NCI-H526 (cell line): ENCODE measurements at regions not wholly inside any gene's neighbourhood (a gene's known extent, or its start where the extent isn't known, plus 50 kb on each side); places are given as distances from the start of the nearest gene placed in this dataset.

Source experiments
- DNase-seq, 2 experiments: peaks; one replicate each; lab custom pipeline; 2025; lab: John Stamatoyannopoulos, UW

DNA sequence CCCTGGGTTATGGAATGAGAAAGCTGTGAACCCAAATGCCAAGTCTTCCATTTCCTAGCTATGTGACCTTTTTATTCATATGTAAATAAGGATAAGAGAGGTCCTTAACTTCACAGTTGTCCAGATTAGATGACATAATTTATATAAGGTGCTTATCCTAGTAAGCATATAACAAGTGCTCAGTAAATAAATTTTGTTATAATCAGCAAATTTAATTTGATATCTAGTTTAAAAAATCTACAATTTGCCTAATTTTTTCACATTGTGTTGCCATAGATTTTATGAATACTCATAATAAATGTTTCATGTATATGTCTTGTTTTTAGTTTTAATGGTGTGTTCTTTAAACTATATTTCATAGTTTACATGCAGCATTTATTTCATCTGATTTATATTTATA is 130.4 kb upstream of the SPRY1 start:
- DNase-seq = no peak

DNA sequence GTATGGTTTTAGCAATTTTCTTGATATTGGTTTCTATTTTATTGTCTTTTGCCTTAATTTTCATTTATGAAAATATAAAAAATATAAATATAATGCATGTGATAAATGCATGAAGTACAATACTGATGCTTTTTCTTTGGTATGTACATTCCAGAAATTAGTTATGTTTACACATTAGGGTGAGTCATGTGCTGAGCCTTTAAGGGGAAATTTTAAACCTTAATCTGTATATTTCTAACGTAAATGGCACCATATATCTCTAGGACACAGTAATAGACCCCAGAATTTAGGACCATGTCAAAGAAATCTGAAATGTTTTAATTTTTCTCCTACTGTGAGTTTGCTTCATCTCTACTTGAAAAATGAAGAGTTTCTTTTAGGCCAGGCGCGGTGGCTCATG is 117.8 kb upstream of the SPRY1 start:
- DNase-seq = no peak

DNA sequence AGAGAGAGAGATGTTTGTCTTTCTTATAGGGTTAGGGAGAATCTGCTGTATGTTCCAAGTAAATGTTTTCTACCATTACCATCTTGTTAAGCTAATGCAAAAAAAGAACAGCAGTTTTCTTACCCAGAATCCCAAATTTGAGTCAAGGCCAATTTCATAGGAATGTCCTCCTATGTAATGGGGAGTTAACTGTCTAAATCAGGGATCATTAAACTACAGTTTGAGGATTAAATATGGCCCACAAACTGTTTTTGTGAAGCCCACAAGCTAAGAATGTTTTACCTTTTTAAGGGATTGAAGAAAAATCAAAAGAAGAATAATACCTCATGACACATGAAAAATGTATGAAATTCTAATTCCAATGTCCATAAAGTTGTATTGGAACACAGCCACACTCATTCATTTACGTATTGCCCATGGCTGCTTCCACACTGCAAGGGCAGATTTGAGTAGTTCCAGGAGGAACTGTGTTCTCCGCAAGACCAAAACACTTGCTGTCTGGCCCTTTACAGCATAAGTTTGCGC is 113.2 kb upstream of the SPRY1 start:
- DNase-seq = no peak

DNA sequence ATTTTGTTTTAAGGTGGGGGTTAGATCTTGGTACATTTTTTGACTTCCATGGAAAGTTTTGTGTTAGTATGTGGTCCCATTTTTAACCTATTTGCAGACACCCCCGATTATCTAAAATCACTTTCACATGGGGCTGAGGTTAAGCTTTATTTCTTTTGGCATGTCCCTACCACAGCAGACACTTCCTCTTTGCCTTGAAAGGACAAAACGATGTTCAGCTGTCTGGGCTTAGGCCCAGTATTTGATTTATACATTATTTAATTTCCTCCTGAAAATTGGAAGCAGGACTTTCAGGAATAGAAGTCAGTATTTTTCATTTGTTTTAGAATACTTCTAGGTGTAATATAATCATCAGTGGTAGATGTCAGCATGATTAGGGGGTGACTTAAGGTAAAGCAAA is 112.4 kb upstream of the SPRY1 start:
- no peak for DNase-seq

DNA sequence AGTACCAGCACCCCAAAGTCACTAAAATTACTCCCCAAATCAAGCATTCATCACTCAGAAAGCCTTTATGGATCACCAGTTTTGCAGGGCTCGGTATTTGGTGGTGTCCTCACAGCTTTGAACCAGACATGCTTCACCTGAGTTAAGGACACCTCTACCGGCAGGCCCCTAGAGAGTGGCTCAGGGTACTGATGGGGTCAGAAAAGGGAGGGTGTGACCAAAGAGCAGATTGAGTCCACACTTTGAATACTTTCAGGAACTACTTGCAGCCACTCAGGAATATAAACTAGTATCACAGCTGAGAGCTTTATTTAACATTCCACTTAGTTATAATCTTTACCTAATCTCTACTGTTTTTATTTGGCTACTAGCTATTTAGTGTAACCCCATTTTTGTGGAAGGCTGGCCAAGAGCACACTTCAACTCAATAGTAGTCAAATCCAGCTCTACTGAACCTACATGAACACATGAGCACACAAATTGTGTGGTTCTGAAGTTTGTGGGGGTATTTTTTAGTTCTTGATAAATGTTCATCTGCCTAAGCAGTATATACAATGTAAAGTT is 109.6 kb upstream of the SPRY1 start:
- DNase-seq = no peak

DNA sequence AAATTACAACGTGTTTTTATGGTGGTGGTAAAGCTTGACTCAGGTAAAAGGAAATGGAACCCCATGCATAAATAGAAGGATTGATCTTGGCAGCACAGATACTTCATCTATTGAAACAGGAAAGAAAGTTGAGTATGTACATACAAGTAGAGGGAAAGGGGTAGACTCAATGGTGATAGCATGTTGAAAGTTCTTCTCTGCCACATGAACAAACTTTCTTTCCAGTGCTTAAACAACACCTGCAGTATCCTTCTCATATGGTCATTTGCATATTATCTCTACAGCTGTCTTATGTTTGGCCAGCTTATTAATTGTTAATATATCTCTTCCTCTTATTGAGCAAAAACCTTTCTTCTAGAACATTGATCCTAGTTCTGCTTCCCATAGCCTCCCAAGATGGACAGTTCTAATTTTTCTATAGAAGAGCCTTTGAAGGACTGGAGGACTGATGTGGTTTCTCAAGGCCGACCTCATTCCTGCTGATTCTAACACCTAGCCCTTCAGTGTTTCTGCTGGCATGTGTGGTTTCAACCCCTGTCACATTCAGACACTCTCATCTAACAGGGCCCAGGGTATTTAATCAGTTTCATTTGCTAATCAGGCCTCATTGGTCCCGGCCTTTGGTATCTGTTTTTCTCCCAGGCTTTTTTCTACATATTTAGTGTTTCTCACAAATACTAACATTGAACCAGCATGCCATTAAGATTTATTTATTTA is 108.1 kb upstream of the SPRY1 start:
- DNase-seq = peak in 1 of 2 experiments; percentile 8

DNA sequence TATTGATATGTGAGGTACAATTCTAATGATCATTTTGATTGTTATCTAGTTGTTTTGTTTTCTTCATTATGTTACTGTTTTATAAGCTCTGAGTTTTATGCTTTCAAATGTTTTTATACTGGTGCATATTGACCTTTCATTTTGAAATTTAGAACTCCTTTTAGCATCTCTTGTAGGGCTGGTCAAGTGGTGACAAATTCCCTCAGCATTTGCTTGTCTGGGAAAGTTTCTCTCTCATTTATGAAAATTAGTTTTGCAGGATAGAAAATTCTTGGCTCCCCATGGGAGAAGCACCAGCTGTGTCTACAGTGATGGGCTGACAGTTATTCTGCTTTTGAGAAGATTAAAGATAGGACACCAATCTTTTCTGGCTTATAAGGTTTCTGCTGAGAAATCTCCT is 105.3 kb upstream of the SPRY1 start:
- no peak for DNase-seq

DNA sequence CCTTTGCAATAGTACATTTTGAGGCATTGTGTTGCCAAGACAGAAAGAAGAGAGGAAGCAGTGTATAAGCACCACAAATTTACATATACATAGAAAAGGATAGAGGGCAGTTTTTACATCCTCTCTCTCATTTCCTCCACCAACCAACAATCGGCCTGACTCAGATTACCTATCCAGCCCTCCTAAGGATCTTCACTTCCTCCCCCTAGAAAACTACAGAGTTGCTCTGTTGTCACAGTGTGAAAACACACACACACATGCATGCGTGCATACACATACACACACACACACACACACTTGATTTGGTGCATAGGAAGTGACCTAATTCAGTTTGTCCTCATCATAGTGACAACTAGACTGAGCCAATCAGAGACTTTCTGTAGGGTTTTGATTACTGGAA is 98.8 kb upstream of the SPRY1 start:
- no peak for DNase-seq

DNA sequence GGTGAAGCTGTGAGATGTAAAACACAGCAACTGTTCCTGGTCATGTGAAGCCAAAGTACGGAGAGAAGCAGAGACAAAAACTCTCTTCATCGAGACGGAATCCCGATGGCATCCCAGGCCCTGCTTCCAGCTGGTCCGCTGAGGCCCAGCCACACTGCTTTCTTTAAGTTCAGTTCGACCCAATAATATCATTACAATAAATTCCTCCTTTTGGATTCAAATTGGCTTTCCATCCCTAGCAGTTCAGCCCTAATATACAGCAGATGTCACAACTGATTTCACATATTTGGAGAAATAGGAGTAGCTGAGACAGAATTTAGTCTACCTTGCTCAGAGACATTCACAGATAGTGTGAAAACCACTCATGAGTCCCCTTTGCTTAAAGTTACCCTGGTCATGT is 98.3 kb upstream of the SPRY1 start:
- no peak for DNase-seq

DNA sequence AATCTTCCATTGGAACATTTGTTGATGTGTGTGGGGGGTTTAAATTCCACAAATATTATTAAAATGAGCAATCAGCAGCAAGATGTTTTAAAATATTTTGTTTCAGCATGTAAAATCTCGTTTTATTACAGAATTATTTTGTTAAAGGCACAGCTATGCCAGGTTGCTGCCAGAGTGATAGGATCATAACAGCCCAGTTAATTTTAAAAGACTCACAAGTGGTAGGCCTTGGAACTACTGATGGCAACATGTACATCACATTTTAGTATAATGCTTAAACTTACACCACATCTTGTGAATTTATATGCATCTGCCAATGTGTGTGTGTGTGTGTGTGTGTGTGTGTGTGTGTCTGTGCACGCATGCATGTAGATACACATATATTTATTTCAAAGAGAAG is 97.8 kb upstream of the SPRY1 start:
- no peak for DNase-seq

DNA sequence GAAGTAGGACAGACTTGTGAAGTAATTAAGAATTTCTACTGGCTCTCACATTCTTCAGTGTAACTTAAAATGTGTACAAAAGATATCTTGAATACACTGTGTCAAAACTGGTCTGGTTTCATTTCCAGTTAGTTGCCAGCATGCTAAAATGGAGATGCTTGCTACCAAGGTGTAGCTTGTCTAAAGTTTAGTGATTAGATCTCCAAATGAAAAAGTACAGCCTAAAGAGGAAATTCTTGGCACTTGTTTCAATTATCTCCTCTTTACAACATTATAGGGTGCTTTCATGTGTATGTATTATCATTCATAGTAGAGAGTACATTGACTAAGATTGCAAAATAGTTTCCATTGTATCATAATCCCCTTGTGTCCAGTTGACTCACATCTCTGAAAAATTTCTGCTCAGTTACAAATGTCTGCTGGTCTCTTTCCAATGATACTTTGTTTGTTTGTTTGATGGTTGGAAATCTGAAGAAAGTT is 97.3 kb upstream of the SPRY1 start:
- no peak for DNase-seq

DNA sequence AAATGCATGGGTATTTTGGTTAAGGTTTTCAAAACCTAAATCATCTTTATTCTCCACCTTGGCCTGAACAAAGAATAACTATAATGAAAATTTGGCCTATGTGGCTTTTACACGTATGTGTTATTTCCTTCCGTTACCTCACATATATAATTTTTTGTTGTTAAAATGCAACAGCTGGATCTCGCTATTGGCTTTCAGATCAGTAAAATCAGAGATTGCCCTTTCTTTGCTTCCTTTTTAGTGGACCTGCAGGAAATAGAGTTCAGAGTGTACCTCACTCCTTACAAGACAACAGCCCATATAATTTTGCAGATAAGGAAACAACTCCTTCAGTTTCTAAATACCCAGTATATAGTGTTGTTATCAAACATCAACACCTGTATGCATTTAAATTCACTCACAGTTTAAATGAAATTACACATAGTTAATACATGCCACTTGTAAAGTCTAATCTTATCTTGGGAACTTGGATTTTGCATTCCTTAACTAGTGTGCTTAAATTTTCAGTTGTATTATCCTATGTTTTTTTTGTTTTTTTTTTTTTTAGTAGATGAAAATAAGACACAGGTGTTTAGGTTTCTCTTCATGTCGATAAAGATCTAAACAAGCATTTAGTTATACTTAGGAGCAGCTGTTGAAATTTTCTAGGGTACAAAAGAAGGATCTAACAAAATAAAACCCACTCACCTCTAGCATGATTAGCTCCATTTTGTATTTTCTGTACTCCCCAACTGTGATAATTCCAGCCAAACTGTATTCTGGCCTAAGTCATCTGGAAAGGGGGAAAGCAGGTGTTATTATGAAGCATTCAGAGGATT is 96.2 kb upstream of the SPRY1 start:
- DNase-seq = no peak

DNA sequence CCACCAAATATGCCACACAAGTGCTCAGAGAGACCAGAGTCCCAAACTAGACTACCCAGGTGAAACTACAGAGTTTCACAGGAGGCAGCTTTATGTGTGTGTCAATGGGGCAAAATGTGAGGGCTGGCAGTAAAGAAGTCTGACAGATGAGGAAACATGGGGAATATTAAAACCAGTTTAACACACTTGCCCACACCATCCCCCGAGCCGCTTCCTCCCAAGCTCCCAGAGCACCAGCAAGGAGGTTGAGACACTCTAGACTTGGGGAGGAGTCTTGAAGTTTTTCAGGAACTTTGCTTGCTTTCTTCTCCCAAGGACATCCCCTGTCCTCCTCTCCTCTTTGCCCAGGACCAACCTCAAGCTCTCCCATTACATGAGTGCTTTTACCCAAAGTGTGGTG is 94.7 kb upstream of the SPRY1 start:
- no peak for DNase-seq

DNA sequence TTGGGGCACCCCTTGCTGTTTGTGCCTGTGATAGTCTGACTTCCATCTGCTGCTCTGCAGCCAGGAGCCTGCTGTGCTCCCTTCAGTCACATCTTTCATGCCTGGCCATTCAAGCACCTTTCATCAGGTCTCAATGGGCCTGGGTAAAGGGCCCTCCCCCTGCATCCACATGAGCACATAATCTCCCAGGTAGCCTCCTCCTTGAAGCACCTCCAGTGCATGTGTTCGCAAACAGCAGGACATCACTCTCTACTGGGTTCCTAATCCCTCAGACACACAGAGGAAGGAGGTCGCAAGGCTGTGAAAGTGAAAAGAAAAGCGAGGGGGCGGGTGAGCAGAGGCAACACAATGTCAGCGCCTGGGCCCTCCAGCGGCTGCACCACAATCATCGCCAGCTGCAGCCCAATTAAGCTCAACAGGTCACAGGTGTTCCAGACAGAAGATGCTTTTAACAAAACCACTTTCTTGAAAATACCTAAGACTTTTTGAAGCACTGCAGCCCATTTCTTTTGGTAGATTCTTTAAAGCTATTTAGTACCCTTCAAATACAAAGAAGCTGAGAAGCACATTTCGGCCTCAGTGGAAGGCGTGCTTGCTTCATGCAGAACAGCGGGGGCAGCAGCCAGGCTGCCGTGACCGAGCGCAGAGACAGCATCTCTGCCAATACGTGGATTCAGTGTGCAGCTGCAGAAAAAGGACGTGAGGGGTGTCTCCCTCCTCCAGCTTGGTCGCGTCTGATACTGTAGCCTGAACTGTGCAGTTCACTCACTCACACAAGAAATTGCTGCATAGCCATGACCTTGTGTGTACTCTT is 92.2 kb upstream of the SPRY1 start:
- no peak for DNase-seq

DNA sequence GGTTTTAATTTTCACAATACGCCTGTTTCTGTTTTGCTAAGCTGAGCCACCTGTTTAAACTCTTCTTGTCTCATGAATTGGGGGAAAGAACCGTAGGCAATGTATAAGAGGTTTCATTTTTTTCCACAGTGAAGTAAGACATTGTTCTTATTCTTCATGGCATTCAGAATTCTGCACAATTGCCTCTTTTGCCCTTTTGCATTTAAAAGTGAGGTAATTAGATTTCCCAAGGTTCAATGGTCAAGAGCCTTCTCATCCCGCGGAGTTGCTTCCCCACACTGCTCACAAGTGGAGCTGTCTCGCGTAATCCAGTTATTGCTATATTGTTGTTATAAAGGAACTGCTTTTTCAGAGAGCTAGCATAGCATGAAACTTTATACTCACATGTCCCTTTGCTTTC is 90.9 kb upstream of the SPRY1 start:
- no peak for DNase-seq

DNA sequence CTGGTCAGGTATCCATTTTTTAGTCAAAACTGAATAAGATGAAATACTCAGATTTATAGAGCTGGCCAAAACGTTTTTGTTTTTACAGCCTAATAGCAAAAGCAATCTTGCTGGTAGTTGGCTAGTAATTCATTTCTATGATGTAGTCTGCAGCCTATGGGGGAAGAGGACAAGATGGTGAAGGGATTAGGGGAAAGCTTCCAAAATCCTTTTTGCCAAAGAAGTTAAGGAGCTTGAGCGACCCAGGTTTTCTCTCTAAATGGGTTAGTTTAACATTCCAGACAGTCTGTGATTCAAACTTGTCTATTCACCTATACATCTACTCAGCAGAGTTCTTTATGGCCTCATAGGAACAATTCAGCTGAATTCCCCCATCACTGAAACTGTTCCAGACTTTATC is 89.8 kb upstream of the SPRY1 start:
- DNase-seq = no peak

DNA sequence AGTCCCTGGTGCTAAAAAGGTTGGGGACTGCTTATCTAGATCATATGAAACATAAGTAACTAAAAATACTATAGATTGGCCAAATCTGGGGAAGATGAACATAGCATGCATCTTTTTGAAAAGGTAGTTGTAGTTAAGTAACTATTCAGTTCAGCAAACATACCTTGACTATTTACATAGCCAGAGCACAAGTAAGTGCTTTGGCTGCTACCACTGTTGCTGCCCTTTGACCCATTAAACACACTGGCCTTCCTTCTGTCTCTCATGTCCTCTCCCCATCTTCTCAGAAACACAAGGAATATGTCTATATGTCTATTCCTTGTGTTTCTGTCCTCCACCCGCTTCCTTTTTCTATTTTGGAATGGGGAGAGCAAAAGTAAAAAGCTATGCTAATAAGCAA is 87.9 kb upstream of the SPRY1 start:
- no peak for DNase-seq

DNA sequence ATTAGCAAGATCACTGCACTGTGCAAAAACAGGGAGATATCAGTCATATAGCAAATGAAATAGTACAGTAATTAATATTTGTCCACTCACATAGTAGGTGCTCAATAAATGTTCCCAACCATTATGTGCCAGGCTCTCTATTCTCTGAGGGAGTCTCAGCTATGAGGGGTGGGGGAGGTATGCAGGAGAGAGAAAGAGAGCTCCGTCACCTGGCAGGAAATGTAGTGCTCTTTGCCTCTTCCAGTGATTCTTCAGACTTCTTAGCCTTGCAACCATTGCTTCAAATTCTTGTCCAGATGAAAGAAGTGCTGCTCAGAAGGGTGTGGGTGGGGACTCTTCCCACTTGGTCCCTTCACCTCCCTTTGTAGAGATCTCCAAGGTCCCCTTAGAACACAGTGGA is 84.5 kb upstream of the SPRY1 start:
- no peak for DNase-seq

DNA sequence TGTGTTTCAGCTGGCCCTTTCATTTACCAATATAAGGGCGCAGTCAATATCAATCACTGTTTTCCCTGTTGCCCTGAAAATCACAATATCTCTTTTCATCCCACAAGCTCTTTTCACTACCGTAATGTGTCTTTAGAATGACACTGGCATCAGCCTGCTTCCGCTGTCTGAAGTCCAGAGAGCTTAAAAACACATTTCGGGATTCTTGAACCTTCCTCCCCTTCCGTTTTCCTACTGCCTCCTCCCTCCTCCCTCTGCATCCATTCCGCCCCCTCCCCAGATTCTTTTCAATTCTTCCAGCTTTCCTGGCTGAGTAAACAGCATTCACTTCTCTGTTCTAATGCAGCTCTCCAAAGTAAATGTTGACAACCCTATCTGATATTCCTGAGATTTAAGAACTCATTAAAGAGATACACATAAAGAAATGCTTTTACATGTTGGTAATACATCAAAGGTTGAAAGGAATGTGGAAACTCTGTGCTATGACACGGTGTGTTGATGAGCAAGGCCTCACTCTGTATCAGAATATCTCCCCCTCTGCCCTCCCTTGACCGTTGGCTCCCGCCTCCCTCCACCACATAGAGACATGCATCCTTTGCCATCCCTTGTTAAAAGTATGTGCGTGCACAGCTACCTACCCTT is 83.5 kb upstream of the SPRY1 start:
- no peak for DNase-seq

DNA sequence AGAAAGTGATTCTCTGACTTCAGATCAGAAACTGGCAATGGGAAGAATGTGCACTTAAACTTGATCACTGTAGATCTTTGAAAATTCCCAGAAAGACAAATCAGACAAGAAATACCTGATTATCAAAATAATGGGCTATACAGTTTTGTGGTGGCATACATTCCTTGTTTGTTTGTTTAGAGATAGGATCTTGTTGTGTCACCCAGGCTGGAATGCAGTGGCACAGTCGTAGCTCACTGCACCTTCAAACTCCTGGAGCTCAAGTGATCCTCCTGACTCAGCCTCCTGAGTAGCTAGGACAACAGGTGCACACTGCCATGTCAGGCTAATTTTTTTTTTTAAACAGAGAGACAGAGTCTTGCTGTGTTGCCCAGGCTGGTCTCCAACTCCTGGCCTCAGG is 81.0 kb upstream of the SPRY1 start:
- DNase-seq = no peak

DNA sequence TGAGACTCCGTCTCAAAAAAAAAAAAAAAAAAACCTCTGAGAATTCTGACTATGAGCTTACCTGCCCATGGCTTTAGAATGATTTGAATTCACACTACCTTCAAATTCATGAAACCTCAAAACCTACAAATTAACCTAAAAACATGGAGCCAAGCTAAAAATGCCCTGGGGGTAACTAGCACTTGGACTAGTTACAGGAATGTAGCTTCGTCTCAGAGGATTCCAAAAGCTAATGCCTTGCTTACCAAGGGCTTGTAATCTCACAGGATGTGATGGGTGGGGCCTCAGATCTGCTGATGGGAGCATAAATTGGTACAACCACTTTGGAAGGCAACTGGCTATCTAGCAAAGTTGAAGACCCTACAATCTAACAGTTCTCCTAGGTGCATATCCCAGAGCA is 79.4 kb upstream of the SPRY1 start:
- no peak for DNase-seq

DNA sequence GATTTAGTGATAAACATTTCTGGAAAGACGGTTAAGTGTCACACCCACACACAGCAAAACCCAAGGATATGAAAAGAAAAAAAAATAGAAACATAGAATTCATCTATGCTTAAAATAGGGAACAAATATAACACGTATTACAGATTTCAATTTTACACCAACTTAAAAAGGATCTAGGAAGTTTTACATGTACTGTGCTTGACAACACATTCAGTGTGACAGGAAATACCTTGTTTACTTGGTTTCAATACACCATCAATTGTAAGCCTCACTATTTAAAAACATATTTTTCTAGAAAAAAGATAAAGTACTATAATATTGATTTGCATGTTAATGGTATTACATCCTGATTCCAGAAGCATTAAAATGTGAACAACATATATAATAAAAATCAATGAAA is 77.0 kb upstream of the SPRY1 start:
- no peak for DNase-seq
